SU-DHL-6 (cell line): ENCODE measurements at regions not wholly inside any gene's neighbourhood (a gene's known extent, or its start where the extent isn't known, plus 50 kb on each side); places are given as distances from the start of the nearest gene placed in this dataset.

Source experiments
- H2AFZ ChIP-seq: fragments of 200-600 bp; sonication (generic); 2 replicates; pipeline ENCODE4 v1.6.1; 2014; ENCODE audit warnings: low read depth, mild to moderate bottlenecking, moderate library complexity, mixed read lengths, antibody characterized with exemption, low read length; ENCODE audit not compliant: severe bottlenecking
- H3F3A ChIP-seq: fragments of 200-600 bp; shearing (Covaris generic); 2 replicates; pipeline ENCODE4 v1.6.0; 2016; ENCODE audit warnings: antibody characterized with exemption, mild to moderate bottlenecking; ENCODE audit not compliant: insufficient read depth
- H3K27ac ChIP-seq: fragments of 200-600 bp; sonication (generic); 2 replicates; pipeline ENCODE4 v1.5.1; 2016; ENCODE audit warnings: low read depth, mild to moderate bottlenecking, low read length, moderate library complexity, mixed read lengths
- H3K27me3 ChIP-seq: fragments of 200-600 bp; sonication (generic), shearing (Covaris generic); 2 replicates; pipeline ENCODE4 v1.6.0; 2014; ENCODE audit warnings: mild to moderate bottlenecking, low read length
- H3K36me3 ChIP-seq: fragments of 200-600 bp; sonication (generic); 2 replicates; pipeline ENCODE4 v1.6.1; 2014; ENCODE audit warnings: mild to moderate bottlenecking, low read length, mixed read lengths
- H3K4me2 ChIP-seq: fragments of 300-600, 200-600 bp; shearing (Covaris generic), sonication (generic); 2 replicates; pipeline ENCODE4 v1.6.0; 2014; ENCODE audit warnings: low read length, low read depth, mild to moderate bottlenecking; ENCODE audit not compliant: poor library complexity, severe bottlenecking
- H3K4me3 ChIP-seq: fragments of 200-600 bp; sonication (generic); 2 replicates; pipeline ENCODE4 v1.5.1; 2014; ENCODE audit warnings: antibody characterized with exemption, low read length, mild to moderate bottlenecking, mixed read lengths; ENCODE audit not compliant: insufficient read depth, poor library complexity, severe bottlenecking
- H3K79me2 ChIP-seq: fragments of 200-600 bp; sonication (generic); 2 replicates; pipeline ENCODE4 v1.6.1; 2014; ENCODE audit warnings: mild to moderate bottlenecking, low read length, moderate library complexity; ENCODE audit not compliant: insufficient read depth
- H3K9ac ChIP-seq: fragments of 200-600 bp; sonication (generic); 2 replicates; pipeline ENCODE4 v1.7.0; 2014; ENCODE audit warnings: mild to moderate bottlenecking, low read length
- H3K9me2 ChIP-seq: fragments of 200-600 bp; sonication (generic); replicated peaks from 2 replicates; pipeline ENCODE4 v1.6.1; 2014; ENCODE audit warnings: low read length; ENCODE audit not compliant: insufficient read depth
- H3K9me3 ChIP-seq: fragments of 200-600 bp; sonication (generic); 2 replicates; pipeline ENCODE4 v1.6.1; 2014; ENCODE audit warnings: low read length, mixed read lengths; ENCODE audit not compliant: insufficient read depth
- H4K20me1 ChIP-seq: fragments of 200-600 bp; sonication (generic); 2 replicates; pipeline ENCODE4 v1.6.1; 2014; ENCODE audit warnings: low read depth, mild to moderate bottlenecking, antibody characterized with exemption, low read length, moderate library complexity, mixed read lengths
- EZH2phosphoT487 ChIP-seq: fragments of 200-600 bp; sonication (generic), shearing (Covaris generic); conservative IDR thresholded peaks from 2 replicates; pipeline ENCODE4 v1.6.1; 2018; ENCODE audit warnings: mild to moderate bottlenecking, antibody characterized with exemption, low read length, moderate library complexity, mixed read lengths
- TF ChIP-seq, protein P1 (sequence below): fragments of 200-600 bp; sonication (generic); IDR thresholded peaks from one replicate; pipeline ENCODE4 v1.5.1; 2017; ENCODE audit warnings: antibody characterized with exemption, mild to moderate bottlenecking, low read length, moderate library complexity; ENCODE audit not compliant: insufficient read depth, poor library complexity, severe bottlenecking

DNA sequence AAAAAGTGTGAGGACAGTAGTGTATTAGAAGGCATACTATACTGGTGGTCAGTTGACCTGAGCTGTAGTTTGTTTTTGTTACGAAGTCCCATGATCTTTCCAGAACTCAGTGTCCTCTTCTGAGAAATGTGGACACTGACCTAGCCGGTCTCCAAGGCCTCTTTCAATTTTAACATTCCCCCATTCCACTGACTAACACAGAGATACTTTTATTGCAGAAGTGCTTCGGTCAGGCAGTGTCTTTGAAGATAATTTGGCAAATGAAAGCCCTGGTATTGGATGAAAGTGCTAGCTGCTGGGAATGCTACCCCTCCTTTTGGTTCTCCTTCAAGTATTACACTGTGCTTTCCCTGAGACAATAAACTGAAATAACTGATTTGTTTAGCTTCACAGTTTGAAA, 89.4 kb downstream of the LMO4 start:
- Histone ChIP-seq H3K27ac (no peak overlapping the region), H3K4me3 (no peak overlapping the region), H3K9ac (no peak overlapping the region), H3K27me3 (no peaks in the 10 kb centered on the region), H3K79me2 (no peaks in the 10 kb centered on the region), H3K4me2 (no peak overlapping the region), H4K20me1 (no peaks in the 10 kb centered on the region), H3K36me3 (no peaks in the 10 kb centered on the region), H2AFZ (no peak overlapping the region), H3K9me2 (no peaks in the 10 kb centered on the region), H3F3A (peaks cover under 1% of the 10 kb centered on the region; the same call in 1 of the 2 replicates), H3K9me3 (no peaks in the 10 kb centered on the region)
- TF ChIP-seq EZH2phosphoT487, result no peak
- TF ChIP-seq, protein P1, sequence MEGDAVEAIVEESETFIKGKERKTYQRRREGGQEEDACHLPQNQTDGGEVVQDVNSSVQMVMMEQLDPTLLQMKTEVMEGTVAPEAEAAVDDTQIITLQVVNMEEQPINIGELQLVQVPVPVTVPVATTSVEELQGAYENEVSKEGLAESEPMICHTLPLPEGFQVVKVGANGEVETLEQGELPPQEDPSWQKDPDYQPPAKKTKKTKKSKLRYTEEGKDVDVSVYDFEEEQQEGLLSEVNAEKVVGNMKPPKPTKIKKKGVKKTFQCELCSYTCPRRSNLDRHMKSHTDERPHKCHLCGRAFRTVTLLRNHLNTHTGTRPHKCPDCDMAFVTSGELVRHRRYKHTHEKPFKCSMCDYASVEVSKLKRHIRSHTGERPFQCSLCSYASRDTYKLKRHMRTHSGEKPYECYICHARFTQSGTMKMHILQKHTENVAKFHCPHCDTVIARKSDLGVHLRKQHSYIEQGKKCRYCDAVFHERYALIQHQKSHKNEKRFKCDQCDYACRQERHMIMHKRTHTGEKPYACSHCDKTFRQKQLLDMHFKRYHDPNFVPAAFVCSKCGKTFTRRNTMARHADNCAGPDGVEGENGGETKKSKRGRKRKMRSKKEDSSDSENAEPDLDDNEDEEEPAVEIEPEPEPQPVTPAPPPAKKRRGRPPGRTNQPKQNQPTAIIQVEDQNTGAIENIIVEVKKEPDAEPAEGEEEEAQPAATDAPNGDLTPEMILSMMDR, result no peak

DNA sequence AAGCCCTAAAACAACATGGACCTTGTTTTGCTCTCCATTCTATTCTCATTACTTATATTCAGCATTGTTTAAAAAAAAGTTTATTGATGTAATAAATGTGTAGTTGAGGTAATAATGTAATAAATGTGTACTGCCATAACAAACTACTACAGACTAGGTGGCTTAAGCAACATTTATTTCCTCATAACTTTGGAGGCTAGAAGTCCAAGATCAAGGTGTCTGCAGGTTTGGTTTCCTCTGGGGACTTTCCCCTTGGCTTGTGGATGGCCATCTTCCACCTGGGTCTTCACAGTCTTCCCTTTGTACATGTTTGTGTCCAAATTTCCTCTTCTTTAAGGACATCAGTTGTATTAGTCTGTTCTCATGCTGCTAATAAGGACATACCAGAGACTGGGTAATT, 93.1 kb downstream of the LMO4 start:
- no peaks in the 10 kb centered on the region for H3K9me3 ChIP-seq
- TF ChIP-seq EZH2phosphoT487, result no peak
- TF ChIP-seq, protein P1, result no peak
- no peak overlapping the region for H3K27ac ChIP-seq
- no peak overlapping the region for H2AFZ ChIP-seq
- no peaks in the 10 kb centered on the region for H3K9me2 ChIP-seq
- no peaks in the 10 kb centered on the region for H3K79me2 ChIP-seq
- H3F3A ChIP-seq, result no peaks in the 10 kb centered on the region
- no peaks in the 10 kb centered on the region for H3K36me3 ChIP-seq
- no peaks in the 10 kb centered on the region for H3K27me3 ChIP-seq
- H3K9ac ChIP-seq, result no peak overlapping the region
- H4K20me1 ChIP-seq, result no peaks in the 10 kb centered on the region
- H3K4me3 ChIP-seq, result no peak overlapping the region
- H3K4me2 ChIP-seq, result no peak overlapping the region

DNA sequence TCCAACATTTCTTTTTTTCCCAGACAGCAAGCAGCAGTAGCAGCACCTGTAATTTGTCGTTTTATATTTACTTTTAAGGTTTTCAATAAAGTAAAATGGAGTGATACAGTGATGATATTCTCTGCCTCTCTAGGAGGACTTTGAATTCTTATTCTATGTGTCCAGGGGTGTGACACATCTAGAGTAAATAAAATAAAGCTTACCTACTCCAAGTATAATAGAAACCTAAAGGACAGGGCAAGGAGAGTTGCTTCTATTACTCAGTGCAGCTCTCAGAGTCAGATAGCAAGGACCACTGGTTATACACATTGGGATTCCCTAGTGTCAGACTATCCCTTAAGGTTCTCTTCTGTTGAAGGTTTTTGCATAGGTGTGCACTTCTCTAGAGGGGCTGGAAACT, 95.9 kb downstream of the LMO4 start:
- no peaks in the 10 kb centered on the region for H3F3A ChIP-seq
- H3K4me3 ChIP-seq, result no peak overlapping the region
- H3K9me3 ChIP-seq, result no peaks in the 10 kb centered on the region
- TF ChIP-seq EZH2phosphoT487, result no peak
- TF ChIP-seq, protein P1, result no peak
- H2AFZ ChIP-seq, result no peak overlapping the region
- no peaks in the 10 kb centered on the region for H4K20me1 ChIP-seq
- no peaks in the 10 kb centered on the region for H3K27me3 ChIP-seq
- no peak overlapping the region for H3K9ac ChIP-seq
- no peaks in the 10 kb centered on the region for H3K9me2 ChIP-seq
- no peaks in the 10 kb centered on the region for H3K79me2 ChIP-seq
- H3K27ac ChIP-seq, result no peak overlapping the region
- no peak overlapping the region for H3K4me2 ChIP-seq
- H3K36me3 ChIP-seq, result no peaks in the 10 kb centered on the region
